K562 (cell line): ENCODE measurements at regions not wholly inside any gene's neighbourhood (a gene's known extent, or its start where the extent isn't known, plus 50 kb on each side); places are given as distances from the start of the nearest gene placed in this dataset.

Experiments used
- ATAC-seq: fragments of 200-7000 bp; cut with Tn5 transposase; 3 replicates; pipeline ENCODE4 v1.9.1; 2020; ENCODE audit warnings: moderate library complexity
- BruUV-seq: library from RNA; stranded (reverse); fragments of 400-500 nt; replicated peaks from 2 replicates; lab custom pipeline; 2021; lab: Mats Ljungman, UMichigan
- CTCF ChIA-PET: fragments of 300-600 bp; formaldehyde crosslinking; extraction: SDS; loops from one replicate; lab custom pipeline; 2021; ENCODE audit warnings: low intra/inter-chr PET ratio; lab: Yijun Ruan, JAX
- POLR2A ChIA-PET: fragments of 300-600, 350-650 bp; sonication (Branson Sonifier 250); formaldehyde crosslinking; extraction: SDS; loops from one replicate; lab custom pipeline; 2021; ENCODE audit warnings: antibody characterized with exemption, inconsistent platforms; lab: Yijun Ruan, JAX
- DNase-seq, 4 experiments: peaks; one replicate each; pipeline versions ENCODE4 v3.0.0 to v3.0.0-alpha.2; 2011 to 2018; ENCODE audit warnings: low spot score in 3 of 4, mixed read lengths in 3 of 4; ENCODE audit errors: extremely low read depth in 1 of 4
- FAIRE-seq: peaks from 2 replicates; lab custom pipeline; 2011; peaks lifted over from hg19 to GRCh38; lab: Jason Lieb, UNC
- H2AFZ ChIP-seq: 2 replicates; pipeline ENCODE4 v1.6.0; 2011; ENCODE audit warnings: low read depth, low read length, control low read depth, inconsistent platforms
- H3K27ac ChIP-seq: fragments of 200-600 bp; 3 replicates; pipeline ENCODE4 v1.8.0; 2011; ENCODE audit warnings: low read depth, mild to moderate bottlenecking, control low read depth, inconsistent platforms, low read length, moderate library complexity, mixed read lengths; ENCODE audit errors: extremely low read depth
- H3K27me3 ChIP-seq, 2 experiments: fragments of 300-600 bp in 1 of 2; 2 replicates in 1 of 2; 3 replicates in 1 of 2; pipeline versions ENCODE4 v1.6.0 to v1.8.0; 2011; ENCODE audit warnings: inconsistent platforms in 2 of 2, low read length in 2 of 2, mild to moderate bottlenecking in 1 of 2, mixed read lengths in 1 of 2, moderate library complexity in 1 of 2; ENCODE audit not compliant: control insufficient read depth in 2 of 2, insufficient read depth in 2 of 2
- H3K36me3 ChIP-seq: fragments of 300-600 bp; 3 replicates; pipeline ENCODE4 v1.8.0; 2011; ENCODE audit warnings: mild to moderate bottlenecking, low read length, inconsistent platforms; ENCODE audit not compliant: control insufficient read depth, insufficient read depth
- H3K4me1 ChIP-seq, 2 experiments: fragments of 200-600 bp in 1 of 2; replicated peaks in 1 of 2; 2 replicates in 1 of 2; 3 replicates in 1 of 2; pipeline versions ENCODE4 v1.5.1 to v1.8.0; 2011; ENCODE audit warnings: inconsistent platforms in 2 of 2, low read length in 2 of 2, mild to moderate bottlenecking in 1 of 2, mixed read lengths in 1 of 2, moderate library complexity in 1 of 2; ENCODE audit not compliant: control insufficient read depth in 2 of 2, insufficient read depth in 2 of 2
- H3K4me2 ChIP-seq: 2 replicates; pipeline ENCODE4 v1.6.1; 2011; ENCODE audit warnings: low read length, control low read depth, inconsistent platforms, mixed read lengths; ENCODE audit not compliant: insufficient read depth
- H3K4me3 ChIP-seq: fragments of 200-600 bp; sonication (generic), shearing (Covaris generic); 2 replicates; pipeline ENCODE4 v1.5.1; 2016; ENCODE audit warnings: control low read depth, inconsistent platforms
- H3K79me2 ChIP-seq: fragments of 200-600 bp; 3 replicates; pipeline ENCODE4 v1.8.0; 2011; ENCODE audit warnings: low read length, inconsistent platforms; ENCODE audit not compliant: control insufficient read depth, insufficient read depth
- H3K9ac ChIP-seq, 2 experiments: 2 replicates each; pipeline versions ENCODE4 v1.6.0 to v1.6.1; 2011; ENCODE audit warnings: low read depth in 2 of 2, low read length in 2 of 2, control low read depth in 1 of 2, inconsistent platforms in 1 of 2, mild to moderate bottlenecking in 1 of 2, mixed read lengths in 1 of 2; ENCODE audit not compliant: insufficient read depth in 1 of 2
- H3K9me1 ChIP-seq: one replicate; pipeline ENCODE4 v1.6.0; 2011; ENCODE audit warnings: inconsistent platforms, mild to moderate bottlenecking, low read length, moderate library complexity; ENCODE audit not compliant: control insufficient read depth, insufficient read depth
- H3K9me3 ChIP-seq: replicated peaks from 2 replicates; pipeline ENCODE4 v1.5.1; 2011; ENCODE audit warnings: low read depth, low read length, inconsistent platforms; ENCODE audit not compliant: control insufficient read depth, insufficient read depth
- H4K20me1 ChIP-seq: replicated peaks from 2 replicates; pipeline ENCODE4 v1.6.1; 2011; ENCODE audit warnings: low read length, inconsistent platforms, mixed read lengths; ENCODE audit not compliant: control insufficient read depth, insufficient read depth
- EP300 ChIP-seq: IDR thresholded peaks from 2 replicates; pipeline ENCODE4 v1.6.1; 2012; ENCODE audit warnings: low read length, improper control_type of control experiment
- ERF ChIP-seq: fragments of 450-650 bp; formaldehyde crosslinking; IDR thresholded peaks from 2 replicates; pipeline ENCODE4 v1.4.0; 2020; ENCODE audit warnings: mild to moderate bottlenecking, mixed read lengths
- RBM15 ChIP-seq: fragments of 200-400 bp; formaldehyde crosslinking; IDR thresholded peaks from 2 replicates; pipeline ENCODE4 v1.6.1; 2018; ENCODE audit warnings: mild to moderate bottlenecking, low read length, moderate library complexity; ENCODE audit not compliant: insufficient read depth
- SMARCA4 ChIP-seq: fragments of 450-650 bp; IDR thresholded peaks from 2 replicates; pipeline ENCODE4 v1.6.1; 2016
- TAF7 ChIP-seq: fragments of 450-650 bp; IDR thresholded peaks from 2 replicates; pipeline ENCODE4 v1.6.1; 2016; ENCODE audit warnings: missing genetic modification characterization, missing compliant biosample characterization
- TCF3 ChIP-seq: sonication (generic); formaldehyde crosslinking; IDR thresholded peaks from 2 replicates; pipeline ENCODE4 v1.4.0; 2020; ENCODE audit warnings: mild to moderate bottlenecking, missing genetic modification reagents
- TFAM ChIP-seq: fragments of 250-450 bp; sonication (Bioruptor Pico); conservative IDR thresholded peaks from 2 replicates; pipeline ENCODE4 v1.5.0; 2021; ENCODE audit warnings: mild to moderate bottlenecking, moderate library complexity
- U2AF1 ChIP-seq: fragments of 200-400 bp; formaldehyde crosslinking; optimal IDR thresholded peaks from 2 replicates; pipeline ENCODE3; 2017; ENCODE audit warnings: mild to moderate bottlenecking, low read depth, low read length, moderate library complexity
- YY1 ChIP-seq, 3 experiments: IDR thresholded peaks; 2 replicates each; pipeline ENCODE4 v1.6.1; 2011; ENCODE audit warnings: low read length in 2 of 3, mild to moderate bottlenecking in 2 of 3, moderate library complexity in 2 of 3, borderline replicate concordance in 1 of 3, control low read depth in 1 of 3, low read depth in 1 of 3; ENCODE audit not compliant: insufficient read depth in 3 of 3, insufficient replicate concordance in 2 of 3, control insufficient read depth in 1 of 3, insufficient read length in 1 of 3; ENCODE audit errors: extremely low read depth in 1 of 3
- ZNF184 ChIP-seq: sonication (generic); formaldehyde crosslinking; IDR thresholded peaks from 2 replicates; pipeline ENCODE4 v1.5.0; 2020; ENCODE audit warnings: missing genetic modification reagents
- ZNF263 ChIP-seq: sonication (generic); formaldehyde crosslinking; IDR thresholded peaks from 2 replicates; pipeline ENCODE4 v1.8.0; 2022; ENCODE audit warnings: mild to moderate bottlenecking, missing genetic modification reagents, borderline replicate concordance
- WGBS: fragments of 100-300 bp; shearing (Covaris generic); methylation state at CpG from one replicate; pipeline ENCODE4 v1.1.6; 2016; ENCODE audit warnings: low coverage, mixed read lengths; ENCODE audit not compliant: insufficient coverage; ENCODE audit errors: missing lambda C conversion rate; 5-methylcytosine and 5-hydroxymethylcytosine counted together
- in situ Hi-C: fragments of 300-500 bp; cut with MboI; formaldehyde crosslinking; loops from 4 replicates; pipeline ENCODE4 v1.15.0; 2018; ENCODE audit warnings: inconsistent platforms, mixed read lengths
- intact Hi-C: fragments of 100-400 bp; cut with micrococcal nuclease; formaldehyde crosslinking; loops from 2 replicates; pipeline ENCODE4 v1.14.2; 2022
- TF ChIP-seq, protein P1 (sequence below): fragments of 250-450 bp; sonication (Bioruptor Pico); IDR thresholded peaks from 2 replicates; pipeline ENCODE4 v1.5.0; 2022; ENCODE audit warnings: mild to moderate bottlenecking
- TF ChIP-seq, protein P2 (sequence below): fragments of 250-450 bp; sonication (Bioruptor Pico); IDR thresholded peaks from 2 replicates; pipeline ENCODE4 v1.8.0; 2021; ENCODE audit warnings: mild to moderate bottlenecking, moderate library complexity
- TF ChIP-seq, protein P3 (sequence below): fragments of 450-650 bp; IDR thresholded peaks from 2 replicates; pipeline ENCODE4 v1.6.1; 2016; ENCODE audit warnings: low read depth, mild to moderate bottlenecking, moderate library complexity

GRCh38 chr2:147389218-147389617 is 455.6 kb upstream of the ACVR2A start:
- no peak for ATAC-seq
- POLR2A ChIA-PET = no interaction called here
- Histone ChIP-seq H3K4me2 (no peak overlapping the region), H3K4me3 (no peak overlapping the region), H3K9me3 (no peaks in the 10 kb centered on the region), H3K9ac (no peak overlapping the region), H3K27ac (no peak overlapping the region), H3K36me3 (no peaks in the 10 kb centered on the region), H3K4me1 (no peaks in the 10 kb centered on the region), H3K79me2 (no peaks in the 10 kb centered on the region), H3K9me1 (no peaks in the 10 kb centered on the region), H3K27me3 (no peaks in the 10 kb centered on the region), H4K20me1 (no peaks in the 10 kb centered on the region), H2AFZ (no peak overlapping the region)
- TF ChIP-seq ERF (CRISPR knock-in tag) (no peak), ZNF263 (no peak), TFAM (CRISPR knock-in tag) (no peak), TAF7 (tag) (no peak), TCF3 (CRISPR knock-in tag) (no peak), YY1 (IDR thresholded peaks at IDR 0.05; ENCODE audit: borderline replicate concordance in 1 of 3, control insufficient read depth in 1 of 3, extremely low read depth in 1 of 3, insufficient read depth in 3 of 3, insufficient read length in 1 of 3, insufficient replicate concordance in 2 of 3, low read depth in 1 of 3, low read length in 2 of 3) (no peak), RBM15 (no peak), U2AF1 (no peak), SMARCA4 (no peak), EP300 (no peak), ZNF184 (no peak)
- TF ChIP-seq, protein P1, sequence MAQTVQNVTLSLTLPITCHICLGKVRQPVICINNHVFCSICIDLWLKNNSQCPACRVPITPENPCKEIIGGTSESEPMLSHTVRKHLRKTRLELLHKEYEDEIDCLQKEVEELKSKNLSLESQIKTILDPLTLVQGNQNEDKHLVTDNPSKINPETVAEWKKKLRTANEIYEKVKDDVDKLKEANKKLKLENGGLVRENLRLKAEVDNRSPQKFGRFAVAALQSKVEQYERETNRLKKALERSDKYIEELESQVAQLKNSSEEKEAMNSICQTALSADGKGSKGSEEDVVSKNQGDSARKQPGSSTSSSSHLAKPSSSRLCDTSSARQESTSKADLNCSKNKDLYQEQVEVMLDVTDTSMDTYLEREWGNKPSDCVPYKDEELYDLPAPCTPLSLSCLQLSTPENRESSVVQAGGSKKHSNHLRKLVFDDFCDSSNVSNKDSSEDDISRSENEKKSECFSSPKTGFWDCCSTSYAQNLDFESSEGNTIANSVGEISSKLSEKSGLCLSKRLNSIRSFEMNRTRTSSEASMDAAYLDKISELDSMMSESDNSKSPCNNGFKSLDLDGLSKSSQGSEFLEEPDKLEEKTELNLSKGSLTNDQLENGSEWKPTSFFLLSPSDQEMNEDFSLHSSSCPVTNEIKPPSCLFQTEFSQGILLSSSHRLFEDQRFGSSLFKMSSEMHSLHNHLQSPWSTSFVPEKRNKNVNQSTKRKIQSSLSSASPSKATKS (CRISPR knock-in tag) = no peak
- TF ChIP-seq, protein P2, sequence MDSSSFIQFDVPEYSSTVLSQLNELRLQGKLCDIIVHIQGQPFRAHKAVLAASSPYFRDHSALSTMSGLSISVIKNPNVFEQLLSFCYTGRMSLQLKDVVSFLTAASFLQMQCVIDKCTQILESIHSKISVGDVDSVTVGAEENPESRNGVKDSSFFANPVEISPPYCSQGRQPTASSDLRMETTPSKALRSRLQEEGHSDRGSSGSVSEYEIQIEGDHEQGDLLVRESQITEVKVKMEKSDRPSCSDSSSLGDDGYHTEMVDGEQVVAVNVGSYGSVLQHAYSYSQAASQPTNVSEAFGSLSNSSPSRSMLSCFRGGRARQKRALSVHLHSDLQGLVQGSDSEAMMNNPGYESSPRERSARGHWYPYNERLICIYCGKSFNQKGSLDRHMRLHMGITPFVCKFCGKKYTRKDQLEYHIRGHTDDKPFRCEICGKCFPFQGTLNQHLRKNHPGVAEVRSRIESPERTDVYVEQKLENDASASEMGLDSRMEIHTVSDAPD (CRISPR knock-in tag) = no peak
- TF ChIP-seq, protein P3, sequence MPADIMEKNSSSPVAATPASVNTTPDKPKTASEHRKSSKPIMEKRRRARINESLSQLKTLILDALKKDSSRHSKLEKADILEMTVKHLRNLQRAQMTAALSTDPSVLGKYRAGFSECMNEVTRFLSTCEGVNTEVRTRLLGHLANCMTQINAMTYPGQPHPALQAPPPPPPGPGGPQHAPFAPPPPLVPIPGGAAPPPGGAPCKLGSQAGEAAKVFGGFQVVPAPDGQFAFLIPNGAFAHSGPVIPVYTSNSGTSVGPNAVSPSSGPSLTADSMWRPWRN = no peak
- intact Hi-C loops = no loop called here
- in situ Hi-C loops = no loop called here
- no peak for FAIRE-seq
- no TSS peak for BruUV-seq
- WGBS = 0% methylated on average over 5 of the region's 5 CpGs
- no peak for DNase-seq
- CTCF ChIA-PET = no interaction called here
